Medulla oblongata (tissue), 1 donor: ENCODE measurements at regions not wholly inside any gene's neighbourhood (a gene's known extent, or its start where the extent isn't known, plus 50 kb on each side); places are given as distances from the start of the nearest gene placed in this dataset.
"Not testable (repeated sequence)": the region's sequence is repeated elsewhere in the genome, so short reads cannot be mapped to it uniquely, and the experiment has no call there.

Source experiments
- DNase-seq: peaks from one replicate; pipeline ENCODE4 v3.0.0-alpha.2; 2015; ENCODE audit errors: extremely low spot score

GRCh38 chr1:85520826-85521820 is 56.2 kb upstream of the DDAH1 start:
- DNase-seq = not testable (repeated sequence)

GRCh38 chr1:85522458-85522857 is 57.5 kb upstream of the DDAH1 start:
- DNase-seq = not testable (repeated sequence)

GRCh38 chr1:85523061-85523460 is 57.5 kb upstream of the CCN1 start:
- DNase-seq = not testable (repeated sequence)

- DNase-seq = not testable (repeated sequence)
Observed at GRCh38 chr1:85524281-85524886, 56.2 kb upstream of the CCN1 start.

- not testable (repeated sequence) for DNase-seq
Observed at GRCh38 chr1:85525591-85525991, 55.0 kb upstream of the CCN1 start.

GRCh38 chr1:85526216-85526615 is 54.3 kb upstream of the CCN1 start:
- DNase-seq = not testable (repeated sequence)

- DNase-seq = peak; percentile 66
Observed at GRCh38 chr1:85527145-85527544, 53.4 kb upstream of the CCN1 start.
